Putamen (tissue), 1 donor: ENCODE measurements at regions not wholly inside any gene's neighbourhood (a gene's known extent, or its start where the extent isn't known, plus 50 kb on each side); places are given as distances from the start of the nearest gene placed in this dataset.
A peak's percentile ranks its signal among the peaks of the same experiment; 100 is the strongest.

Experiments used
- DNase-seq: peaks from one replicate; pipeline ENCODE4 v3.0.0-alpha.2; 2016; ENCODE audit warnings: low spot score

DNA sequence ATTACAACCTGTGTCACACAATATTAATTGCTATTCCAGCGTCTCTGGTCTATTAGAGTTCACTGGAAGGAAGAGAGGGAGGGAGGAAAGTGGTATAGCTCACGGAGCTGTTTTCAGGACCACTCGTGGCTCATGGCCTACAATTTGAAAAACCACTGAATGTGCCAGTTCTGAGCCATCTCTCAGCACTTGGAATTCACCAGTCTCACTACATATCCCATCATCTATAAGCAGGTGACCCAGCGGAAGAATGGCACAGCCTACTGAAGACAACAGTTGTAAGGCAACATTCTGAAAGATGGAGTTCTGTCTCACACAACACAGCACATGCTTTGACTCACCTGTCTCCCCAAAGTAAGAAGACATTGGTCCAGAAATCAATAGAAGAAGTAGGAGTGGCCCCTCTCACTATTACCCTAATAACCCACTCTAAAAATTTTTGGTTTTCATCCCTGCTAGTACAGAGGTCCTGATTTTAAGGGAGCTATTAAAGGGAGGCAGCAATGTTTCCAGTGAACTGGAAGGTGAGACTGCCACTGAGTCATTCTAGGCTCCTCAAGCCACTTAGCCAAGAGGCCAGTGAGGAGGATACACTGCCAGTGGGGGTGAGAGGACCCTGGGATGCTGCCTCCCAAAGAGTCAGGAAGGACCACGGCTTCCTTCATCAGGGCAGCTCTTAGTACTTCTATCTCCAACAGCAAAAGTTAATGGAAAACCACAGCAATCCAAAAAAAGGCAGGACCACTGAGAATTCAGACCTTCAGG lies 50.0 kb upstream of the DOCK9 start:
- DNase-seq: no peak

DNA sequence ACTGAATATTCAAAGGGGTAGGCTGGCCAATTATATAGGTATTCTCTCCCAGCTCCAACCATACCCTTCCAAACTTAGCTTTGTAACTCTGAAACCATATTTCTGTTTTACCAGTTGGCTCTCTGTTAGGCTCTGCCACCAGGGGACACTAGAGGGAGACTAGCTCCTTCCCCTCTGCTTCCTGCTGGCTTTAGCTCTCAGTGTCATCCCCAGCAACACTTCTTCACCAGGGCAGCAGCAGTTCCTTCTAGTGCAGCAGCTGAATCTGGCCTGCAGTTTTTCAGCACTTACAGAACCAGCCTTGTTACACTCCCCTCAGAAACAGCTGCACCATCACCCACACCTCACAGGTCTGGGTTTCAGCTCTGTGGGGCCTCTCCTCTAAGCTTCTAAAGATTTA lies 51.0 kb upstream of the DOCK9 start:
- no peak for DNase-seq

DNA sequence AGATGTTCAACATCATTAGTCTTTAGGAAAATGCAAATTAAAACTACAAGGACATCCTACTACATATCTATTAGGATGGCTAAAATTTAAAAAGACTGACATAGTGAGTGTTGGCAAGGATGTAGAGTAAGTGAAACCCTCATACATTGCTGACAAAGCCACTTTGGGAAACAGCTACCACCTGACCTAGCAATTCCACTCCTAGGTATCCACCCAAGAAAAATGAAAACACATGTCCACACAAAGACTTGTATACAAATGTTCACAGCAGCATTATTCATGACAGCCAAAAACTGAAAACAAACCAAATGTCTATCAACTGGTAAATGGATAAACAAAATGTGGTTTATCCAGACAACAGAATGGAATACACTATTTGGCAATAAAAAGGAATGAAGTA lies 51.7 kb upstream of the DOCK9 start:
- no peak for DNase-seq

DNA sequence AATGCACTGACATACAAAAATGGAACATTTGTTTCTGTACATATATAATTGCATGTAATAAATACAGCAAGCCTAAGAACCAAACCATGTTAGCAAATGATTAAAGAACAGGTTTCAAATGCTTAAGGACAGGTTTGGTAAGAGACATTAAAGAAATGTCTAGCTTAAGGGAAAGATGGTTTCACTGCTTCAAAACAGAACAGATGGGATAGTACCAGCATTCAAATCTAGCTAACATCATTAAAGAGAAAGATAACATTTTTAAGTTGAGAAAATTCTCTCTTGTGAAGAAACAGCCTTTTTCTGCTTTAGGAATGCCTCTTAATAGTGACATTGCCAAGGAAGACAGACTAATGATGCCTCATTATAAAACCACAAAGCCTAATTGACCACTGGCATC lies 52.5 kb upstream of the DOCK9 start:
- DNase-seq: no peak

GRCh38 chr13:99031832-99032231 lies 54.0 kb upstream of the DOCK9 start:
- no peak for DNase-seq

GRCh38 chr13:99033814-99034213 lies 56.0 kb upstream of the DOCK9 start:
- DNase-seq: peak; percentile 41

GRCh38 chr13:99034333-99035085 lies 56.6 kb upstream of the DOCK9 start:
- DNase-seq: no peak

- DNase-seq: no peak
Observed at GRCh38 chr13:99035715-99036114, 57.9 kb upstream of the DOCK9 start.

DNA sequence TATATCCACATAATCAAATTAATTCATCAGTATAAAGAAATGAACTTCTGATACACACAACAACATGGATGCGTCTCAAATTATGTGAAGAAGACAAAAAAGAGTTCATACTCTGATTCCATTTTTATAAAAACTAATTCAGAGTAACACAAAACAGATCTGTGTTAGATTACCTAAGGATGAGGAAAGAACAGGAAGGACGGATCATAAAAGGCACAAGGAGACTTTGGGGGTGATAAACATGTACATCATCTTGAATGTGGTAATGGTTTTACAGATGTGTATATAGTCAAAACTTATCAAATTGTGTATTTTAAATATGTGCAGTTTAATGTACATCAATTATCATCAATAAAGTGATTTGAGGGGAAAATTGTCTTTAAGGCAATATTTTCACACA lies 59.9 kb upstream of the DOCK9 start:
- DNase-seq: no peak

DNA sequence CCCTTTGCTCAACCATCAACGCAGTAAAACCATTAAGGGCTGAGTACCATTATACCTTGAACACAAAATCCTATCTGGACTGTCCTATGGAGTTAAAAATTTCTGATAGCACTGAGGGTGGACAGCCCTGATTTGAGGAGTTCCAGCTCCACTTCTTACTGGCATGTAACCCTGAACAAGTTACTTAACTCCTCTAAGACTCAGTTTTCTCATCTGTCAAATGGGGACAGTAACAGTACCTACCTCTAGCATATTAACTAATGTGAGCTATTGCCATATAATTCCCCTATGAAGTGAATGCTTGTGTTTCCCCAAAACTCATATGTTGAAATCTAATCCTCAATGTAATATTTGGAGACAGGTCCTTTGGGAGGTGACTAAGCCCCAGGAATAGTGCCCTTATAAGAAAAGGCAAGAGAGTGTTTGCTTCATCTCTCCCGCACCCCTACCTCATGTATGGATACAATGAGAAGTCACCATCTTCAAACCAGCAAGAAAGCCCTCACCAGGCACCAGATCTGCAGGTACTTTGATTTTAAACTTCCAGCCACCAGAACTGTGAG lies 61.9 kb upstream of the DOCK9 start:
- no peak for DNase-seq

DNA sequence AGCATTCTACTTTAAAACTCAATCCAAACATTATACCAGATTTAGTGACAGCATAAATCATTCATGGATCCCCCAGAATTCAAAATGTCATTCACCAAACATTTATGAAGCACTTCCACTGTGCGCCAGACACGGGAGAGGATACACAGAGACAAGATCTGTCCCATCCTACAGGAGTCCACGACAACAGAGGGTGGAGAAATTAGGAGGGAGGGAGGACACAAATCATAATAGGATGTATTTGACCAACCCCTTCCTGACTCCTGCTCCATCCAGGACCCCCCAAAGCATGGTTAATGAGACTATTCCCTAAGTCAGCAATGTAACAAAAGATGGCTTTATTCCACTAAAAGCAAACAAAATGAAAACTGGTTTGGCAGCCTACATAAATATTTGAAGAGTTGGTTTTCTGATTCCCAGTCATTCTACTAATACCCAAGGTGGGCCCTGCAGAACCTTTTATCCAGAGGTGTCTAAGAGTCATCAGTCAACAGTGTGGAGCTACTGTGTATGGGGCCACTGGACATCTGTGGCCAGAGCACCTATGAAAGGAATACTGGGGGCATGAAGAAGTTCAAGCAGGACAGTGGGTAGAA lies 62.8 kb upstream of the DOCK9 start:
- DNase-seq: no peak

- no peak for DNase-seq
Observed at GRCh38 chr13:99041337-99041736, 63.5 kb upstream of the DOCK9 start.

GRCh38 chr13:99041788-99042187 lies 63.9 kb upstream of the DOCK9 start:
- DNase-seq: peak; percentile 16

- DNase-seq: no peak
Observed at GRCh38 chr13:99042521-99043250, 64.8 kb upstream of the DOCK9 start.

DNA sequence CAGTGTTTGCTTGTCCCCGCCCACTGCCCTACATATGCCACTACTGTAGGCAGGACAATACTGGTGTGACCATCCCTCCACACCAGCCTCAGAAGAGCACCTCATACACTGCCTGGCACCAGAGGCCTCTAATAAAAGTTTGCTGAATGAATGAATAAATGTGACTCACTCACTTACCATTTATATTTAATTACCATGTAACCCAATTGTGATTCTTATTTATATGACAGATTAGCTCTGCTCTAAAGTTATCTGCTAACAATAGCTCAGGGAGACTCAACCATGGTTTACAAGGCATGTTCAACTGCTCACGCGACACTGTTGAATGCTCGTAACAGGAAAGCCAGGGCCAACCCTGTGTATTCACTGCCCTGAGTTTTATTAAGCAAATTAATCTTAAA lies 66.0 kb upstream of the DOCK9 start:
- no peak for DNase-seq

DNA sequence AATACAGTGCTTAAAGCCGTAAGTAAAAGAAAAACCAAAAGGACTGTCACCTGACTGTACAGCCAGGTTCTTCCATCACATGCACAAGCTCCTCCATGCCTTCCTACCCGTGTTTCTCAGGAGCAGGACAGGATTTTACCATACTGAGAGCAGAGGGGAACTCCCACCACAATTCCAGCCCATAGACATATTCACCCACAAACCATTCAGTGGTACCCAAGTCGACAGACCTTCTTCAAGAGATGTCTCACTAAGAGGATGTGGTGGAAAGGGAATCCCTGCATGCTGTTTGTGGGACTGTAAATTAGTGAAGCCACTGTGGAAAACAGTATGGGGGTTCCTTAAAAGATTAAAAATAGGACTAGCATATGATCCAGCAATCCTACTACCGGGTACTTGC lies 66.9 kb upstream of the DOCK9 start:
- no peak for DNase-seq

GRCh38 chr13:99045396-99045795 lies 67.5 kb upstream of the DOCK9 start:
- no peak for DNase-seq

DNA sequence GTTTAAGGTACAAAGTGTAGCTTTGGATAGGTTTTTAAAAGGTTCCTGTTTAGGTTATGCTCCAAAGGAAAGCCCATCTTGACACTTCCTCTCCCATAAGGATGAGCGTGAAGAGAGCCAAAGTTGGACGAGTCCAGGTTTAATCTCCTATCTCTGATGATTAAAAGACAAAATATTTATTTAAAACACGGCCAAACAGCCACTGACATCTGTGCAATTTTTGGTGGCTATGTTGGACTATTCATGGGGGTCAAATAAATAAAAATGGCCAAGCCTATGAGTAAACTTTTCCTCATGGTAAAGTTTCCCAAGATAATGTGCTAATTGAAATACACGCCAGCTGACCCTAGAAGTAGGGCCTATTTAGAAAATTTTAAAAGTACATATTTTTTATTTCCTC lies 69.0 kb upstream of the DOCK9 start:
- no peak for DNase-seq

DNA sequence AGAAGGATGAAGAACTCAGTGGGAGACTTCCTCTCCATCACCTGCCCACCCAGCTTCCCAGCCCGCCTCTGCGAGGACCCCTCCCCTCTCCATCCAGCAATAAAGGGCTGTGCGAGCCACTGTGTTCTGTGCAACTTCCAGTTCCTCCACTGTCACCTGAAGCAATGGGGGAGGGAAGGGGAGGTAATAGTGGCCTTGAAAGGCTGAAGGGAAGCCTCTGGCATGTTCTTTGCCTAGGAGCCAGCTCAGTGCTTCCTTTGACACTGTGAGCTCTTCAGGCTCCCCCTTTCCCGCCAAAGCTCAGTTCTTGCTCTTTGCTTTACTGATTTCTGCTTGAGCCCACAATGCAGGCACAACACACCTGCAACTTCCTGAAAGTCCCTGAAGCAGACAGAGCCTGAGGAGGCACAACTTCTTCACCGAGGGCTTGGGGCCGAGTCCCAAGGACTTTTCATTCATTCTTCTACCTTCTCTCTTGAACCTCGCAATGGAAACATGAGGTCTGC lies 73.2 kb upstream of the DOCK9 start:
- DNase-seq: no peak

DNA sequence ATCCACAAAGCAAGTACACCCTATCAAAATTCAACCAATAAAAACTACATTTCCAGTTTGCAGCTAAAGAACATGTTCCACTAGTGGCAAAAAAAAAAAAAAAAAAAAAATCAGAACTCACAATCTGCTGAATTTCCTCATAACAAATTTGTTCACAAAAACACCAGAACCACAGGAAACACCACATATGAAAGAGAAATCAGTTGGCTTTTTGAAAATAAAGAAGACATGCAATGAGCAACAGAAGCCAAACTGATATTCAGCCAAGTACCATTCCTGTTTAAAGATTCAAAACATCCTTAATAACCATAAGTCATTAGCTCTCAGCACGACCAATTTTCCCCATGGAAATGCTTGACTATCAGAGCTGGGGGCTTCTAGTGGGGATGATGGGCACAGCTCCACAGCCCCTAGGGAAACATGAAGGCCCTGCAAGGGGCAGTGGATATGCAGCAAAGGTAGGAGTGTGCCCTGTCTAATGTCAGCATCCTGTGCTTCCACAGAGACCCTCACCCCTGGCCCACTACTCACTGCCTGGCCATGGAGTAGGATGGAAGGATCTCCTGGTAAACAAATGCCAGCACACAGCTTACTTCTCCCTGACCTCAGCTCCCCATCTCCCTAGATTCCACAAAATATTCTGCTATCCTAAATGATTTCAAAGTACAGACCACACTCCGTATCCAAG lies 74.0 kb upstream of the DOCK9 start:
- no peak for DNase-seq

GRCh38 chr13:99053636-99054233 lies 75.9 kb upstream of the DOCK9 start:
- no peak for DNase-seq
